HG02759 (cell line): ENCODE measurements at regions not wholly inside any gene's neighbourhood (a gene's known extent, or its start where the extent isn't known, plus 50 kb on each side); places are given as distances from the start of the nearest gene placed in this dataset.
A peak's percentile ranks its signal among the peaks of the same experiment; 100 is the strongest.
"Not testable (repeated sequence)": the region's sequence is repeated elsewhere in the genome, so short reads cannot be mapped to it uniquely, and the experiment has no call there.

Experiments used
- ATAC-seq: cut with Tn5 transposase; IDR thresholded peaks from one replicate; pipeline ENCODE4 v1.9.1; 2021; ENCODE audit warnings: mild to moderate bottlenecking, moderate library complexity; ENCODE audit not compliant: unreplicated experiment

- no peak for ATAC-seq
These were observed 161.5 kb upstream of the CDKN2B start for GRCh38 chr9:22170556-22170955.

GRCh38 chr9:22170990-22171670 lies 162.0 kb upstream of the CDKN2B start:
- peak; percentile 59 for ATAC-seq

DNA sequence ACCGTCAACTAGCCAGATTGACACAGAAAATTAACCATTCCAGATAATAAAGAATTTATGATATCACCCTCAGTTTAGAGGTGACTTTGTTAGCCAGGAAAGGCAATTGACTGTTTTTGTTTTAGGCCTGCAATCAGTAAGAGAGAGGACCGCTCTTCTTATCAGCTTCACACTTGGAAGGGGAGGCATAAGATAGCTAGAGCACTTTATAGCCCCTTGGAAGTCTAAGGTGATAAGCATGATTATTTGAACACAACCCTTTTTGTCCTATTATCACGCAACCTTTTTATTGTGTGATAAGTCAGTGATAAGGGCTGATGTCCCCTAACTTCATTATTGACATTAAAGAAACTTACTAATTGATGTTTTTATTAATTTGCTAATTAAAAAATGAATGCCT lies 162.6 kb upstream of the CDKN2B start:
- ATAC-seq: no peak

GRCh38 chr9:22173908-22174307 lies 164.8 kb upstream of the CDKN2B start:
- ATAC-seq: no peak

GRCh38 chr9:22175972-22176545 lies 167.0 kb upstream of the CDKN2B start:
- no peak for ATAC-seq

GRCh38 chr9:22181021-22181420 lies 171.9 kb upstream of the CDKN2B start:
- not testable (repeated sequence) for ATAC-seq

- ATAC-seq: no peak
These were observed 180.4 kb upstream of the CDKN2B start for GRCh38 chr9:22189471-22189870.

- ATAC-seq: peak; percentile 86
These were observed 187.9 kb upstream of the CDKN2B start for GRCh38 chr9:22197000-22197399.

DNA sequence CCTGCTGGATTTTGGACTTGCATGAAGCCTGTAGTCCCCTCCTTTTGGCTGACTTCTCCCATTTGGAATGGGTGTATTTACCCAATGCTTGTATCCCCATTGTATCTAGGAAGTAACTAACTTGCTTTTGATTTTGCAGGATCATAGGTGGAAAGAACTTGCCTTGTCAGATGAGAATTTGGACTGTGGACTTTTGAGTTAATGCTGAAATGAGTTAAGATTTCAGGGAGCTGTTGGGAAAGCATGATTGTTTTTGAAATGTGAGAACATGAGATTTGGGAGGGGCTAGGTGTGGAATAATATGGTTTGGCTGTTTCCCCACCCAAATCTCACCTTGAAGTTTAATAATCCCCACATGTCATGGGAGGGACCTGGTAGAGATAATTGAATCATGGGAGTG lies 189.6 kb upstream of the CDKN2B start:
- ATAC-seq: no peak

DNA sequence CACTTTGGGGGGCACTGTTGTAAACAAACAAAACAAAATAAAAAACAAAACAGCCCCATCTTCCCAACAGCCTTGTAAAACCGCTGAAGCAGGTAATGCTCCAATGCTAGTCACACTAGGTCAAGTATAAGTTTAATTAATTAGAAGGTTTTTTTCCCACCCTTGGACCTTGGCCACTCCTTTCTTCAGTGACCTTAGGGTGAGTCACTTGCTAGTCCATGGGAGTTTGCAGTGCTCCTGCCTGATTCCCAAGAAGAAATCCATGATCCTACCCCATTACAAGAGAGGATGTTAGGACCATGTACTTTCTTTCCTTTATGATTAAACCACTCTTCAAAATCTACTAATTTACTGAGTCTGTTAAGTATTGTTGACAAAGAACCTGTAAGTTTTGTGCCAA lies 192.2 kb upstream of the CDKN2B start:
- no peak for ATAC-seq

DNA sequence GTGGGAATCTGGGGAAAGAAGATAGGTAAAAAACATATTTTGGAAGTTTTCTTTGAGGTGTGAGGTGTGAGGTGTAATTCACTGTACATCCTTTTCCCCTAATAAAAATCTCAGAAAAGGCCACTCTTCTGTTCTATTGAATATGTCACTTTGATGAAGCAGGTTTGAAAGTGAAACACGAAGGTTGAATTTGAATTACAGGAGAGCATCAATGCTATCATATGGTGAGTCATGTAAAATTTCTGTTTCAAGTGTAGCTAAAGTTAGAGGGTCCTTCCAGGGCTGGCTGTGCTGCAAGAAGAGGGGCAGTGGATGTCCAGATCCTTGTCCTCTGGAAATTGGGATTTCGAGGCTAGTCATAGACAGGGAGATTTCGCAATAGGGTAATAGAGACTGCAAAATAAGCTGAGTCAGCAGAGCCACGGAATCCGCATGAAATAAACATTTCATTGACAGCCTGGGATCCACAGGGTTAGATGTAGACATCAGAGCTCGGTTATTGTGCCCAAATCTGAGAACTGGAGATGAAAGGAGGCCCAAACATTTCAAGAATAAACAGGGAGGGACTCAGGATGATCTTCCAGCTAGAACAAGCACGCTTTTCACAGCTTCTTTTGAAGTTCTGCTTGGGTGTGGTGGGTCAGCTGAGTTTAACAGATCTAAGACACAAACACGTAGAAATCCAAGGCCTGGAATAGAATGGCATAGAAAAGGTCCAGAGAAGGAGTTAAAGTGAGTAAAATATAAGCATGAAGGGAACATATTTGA lies 194.4 kb upstream of the CDKN2B start:
- ATAC-seq: no peak

DNA sequence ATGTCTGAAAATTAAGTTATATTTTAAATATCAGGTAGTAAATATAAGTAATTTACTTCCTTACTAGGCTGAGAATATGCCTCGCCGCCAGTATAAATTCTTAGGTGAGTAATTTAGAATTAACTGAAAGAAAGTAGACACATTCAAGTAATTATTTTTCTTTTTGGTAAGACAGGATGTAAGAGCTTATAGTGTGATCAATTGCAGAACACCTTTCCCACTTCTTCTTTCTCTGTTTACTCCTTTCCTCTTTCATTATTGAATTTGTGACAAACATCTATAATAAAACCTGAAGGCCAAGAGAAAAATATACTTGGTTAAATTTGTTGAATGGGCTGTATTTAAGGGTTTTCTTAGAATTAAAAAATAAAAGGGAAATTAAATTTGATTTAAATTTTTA lies 195.1 kb upstream of the CDKN2B start:
- ATAC-seq: no peak

- ATAC-seq: no peak
These were observed 197.7 kb upstream of the CDKN2B start for GRCh38 chr9:22206833-22207232.

DNA sequence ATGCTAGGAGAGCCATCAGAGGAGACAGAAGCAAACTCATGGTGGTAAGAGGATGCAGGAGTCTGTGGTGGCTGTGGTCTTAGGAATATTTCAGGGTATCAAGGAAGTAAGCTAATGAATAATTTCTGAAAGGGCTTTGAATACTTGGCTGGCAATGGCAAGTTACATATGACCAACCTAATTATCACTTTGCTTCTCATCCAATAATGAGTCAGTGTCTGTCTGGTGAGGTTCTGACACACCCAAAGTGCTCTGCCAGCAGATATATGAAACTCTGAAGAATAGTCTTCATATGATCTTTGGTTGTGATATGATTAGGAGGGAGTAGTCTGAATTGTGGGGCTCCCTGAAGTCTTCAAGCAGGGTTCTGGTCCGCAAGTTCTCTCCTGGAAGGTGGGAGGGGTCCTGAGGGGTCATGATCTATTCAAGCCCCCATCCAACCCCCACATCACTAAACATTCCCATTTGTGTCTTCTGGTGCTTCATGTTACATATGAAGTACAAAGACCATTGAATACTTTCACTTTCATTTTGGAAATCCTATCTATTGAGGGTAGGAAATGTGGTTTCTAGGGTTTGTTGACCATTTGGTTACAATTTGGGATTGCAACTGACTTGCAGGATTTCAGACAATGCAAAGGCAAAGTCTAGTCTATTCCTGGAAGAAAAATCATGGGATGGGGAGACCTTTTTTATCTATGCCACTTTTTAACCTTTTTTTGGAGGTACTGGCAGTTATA lies 199.9 kb upstream of the CDKN2B start:
- no peak for ATAC-seq

- ATAC-seq: no peak
These were observed 201.2 kb upstream of the CDKN2B start for GRCh38 chr9:22210262-22210661.

- ATAC-seq: no peak
These were observed 201.8 kb upstream of the CDKN2B start for GRCh38 chr9:22210936-22211335.

GRCh38 chr9:22211588-22212360 lies 202.7 kb upstream of the CDKN2B start:
- ATAC-seq: no peak

DNA sequence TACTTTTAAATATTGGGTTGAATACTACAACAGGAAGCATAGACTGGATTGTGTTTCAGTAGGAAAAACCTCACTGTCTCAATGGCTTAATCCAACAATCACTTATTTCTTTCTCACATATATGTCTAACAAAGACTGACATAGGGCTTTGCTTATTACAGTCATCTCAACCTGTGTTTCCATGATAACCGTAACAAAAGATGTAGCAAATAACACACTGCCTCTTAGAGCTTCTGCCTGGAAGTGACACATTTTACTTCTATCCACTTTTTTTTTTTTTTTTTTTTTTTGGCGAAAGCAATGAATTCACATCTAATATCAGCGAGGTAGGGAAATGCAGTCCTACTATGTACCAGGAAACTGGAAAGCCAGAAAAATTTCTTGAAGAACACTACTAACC lies 204.9 kb upstream of the CDKN2B start:
- no peak for ATAC-seq

DNA sequence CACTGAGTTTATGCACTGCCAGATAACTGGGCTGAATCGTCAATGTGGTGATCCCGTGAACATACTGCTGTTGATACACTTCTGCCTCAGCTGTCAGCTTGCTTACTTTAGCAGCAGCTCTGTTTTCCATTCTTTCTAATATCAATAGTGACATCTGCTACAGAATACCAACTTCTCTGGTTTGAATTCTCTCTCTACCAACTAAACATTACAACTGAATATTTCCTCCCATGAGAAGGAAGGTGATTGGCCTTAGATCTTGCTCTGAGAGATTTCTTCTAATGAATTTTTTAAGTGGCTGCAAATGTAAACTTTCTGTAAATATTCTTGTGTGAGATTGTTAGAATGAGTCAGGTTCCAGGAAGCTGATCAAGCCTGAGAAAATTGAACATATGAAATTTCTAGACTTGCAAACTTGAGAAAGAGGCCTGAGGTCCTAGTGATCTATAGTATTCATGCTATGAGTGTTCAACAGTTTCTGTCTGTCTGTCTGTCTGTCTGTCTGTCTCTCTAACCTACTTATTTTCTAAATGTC lies 205.5 kb upstream of the CDKN2B start:
- no peak for ATAC-seq

GRCh38 chr9:22215521-22215920 lies 206.4 kb upstream of the CDKN2B start:
- no peak for ATAC-seq
